ENCODE measurements at regions not wholly inside any gene's neighbourhood (a gene's known extent, or its start where the extent isn't known, plus 50 kb on each side); places are given as distances from the start of the nearest gene placed in this dataset.

DNA sequence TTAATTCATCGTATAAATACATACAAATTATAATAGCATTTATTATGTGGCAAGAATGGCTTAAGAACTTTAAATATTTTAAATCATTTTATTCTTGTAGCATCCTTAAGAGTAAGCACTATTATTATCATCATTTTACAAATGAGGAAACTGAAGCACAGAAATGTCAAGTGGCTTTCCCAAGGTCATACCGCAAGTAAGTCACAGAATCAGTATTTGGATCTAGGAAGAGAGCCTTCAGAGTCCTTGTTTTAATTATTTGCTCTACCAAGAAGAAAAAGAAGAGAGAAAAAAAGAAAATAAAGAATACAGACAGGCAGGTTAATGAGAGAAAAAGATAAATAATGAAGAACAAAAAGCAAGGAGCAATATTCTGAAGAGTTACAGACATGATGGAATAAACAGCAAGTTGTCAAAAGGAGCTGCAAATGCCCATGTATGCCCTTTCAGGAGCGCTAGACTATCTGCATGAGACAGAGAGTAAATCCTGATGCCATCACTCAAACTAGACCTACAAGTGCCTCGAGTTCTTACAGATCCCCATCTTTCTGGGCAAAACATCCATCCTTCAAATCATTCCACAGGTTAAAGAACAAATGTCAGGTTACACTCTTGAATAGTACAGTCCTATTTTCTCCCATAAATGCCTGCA, 57.8 kb upstream of the ETAA1 start:
- H3K4me1 ChIP-seq (replicated peaks) = no peaks in the 10 kb centered on the region
- no peak for DNase-seq (ENCODE audit: low read depth in 1 of 2, low spot score in 2 of 2)
- no peak overlapping the region for H3K27ac ChIP-seq
- no peaks in the 10 kb centered on the region for H3K27me3 ChIP-seq (replicated peaks)
- H3K9me3 ChIP-seq (replicated peaks) = no peaks in the 10 kb centered on the region
- H3K4me3 ChIP-seq = no peak overlapping the region
- no peaks in the 10 kb centered on the region for H3K36me3 ChIP-seq

DNA sequence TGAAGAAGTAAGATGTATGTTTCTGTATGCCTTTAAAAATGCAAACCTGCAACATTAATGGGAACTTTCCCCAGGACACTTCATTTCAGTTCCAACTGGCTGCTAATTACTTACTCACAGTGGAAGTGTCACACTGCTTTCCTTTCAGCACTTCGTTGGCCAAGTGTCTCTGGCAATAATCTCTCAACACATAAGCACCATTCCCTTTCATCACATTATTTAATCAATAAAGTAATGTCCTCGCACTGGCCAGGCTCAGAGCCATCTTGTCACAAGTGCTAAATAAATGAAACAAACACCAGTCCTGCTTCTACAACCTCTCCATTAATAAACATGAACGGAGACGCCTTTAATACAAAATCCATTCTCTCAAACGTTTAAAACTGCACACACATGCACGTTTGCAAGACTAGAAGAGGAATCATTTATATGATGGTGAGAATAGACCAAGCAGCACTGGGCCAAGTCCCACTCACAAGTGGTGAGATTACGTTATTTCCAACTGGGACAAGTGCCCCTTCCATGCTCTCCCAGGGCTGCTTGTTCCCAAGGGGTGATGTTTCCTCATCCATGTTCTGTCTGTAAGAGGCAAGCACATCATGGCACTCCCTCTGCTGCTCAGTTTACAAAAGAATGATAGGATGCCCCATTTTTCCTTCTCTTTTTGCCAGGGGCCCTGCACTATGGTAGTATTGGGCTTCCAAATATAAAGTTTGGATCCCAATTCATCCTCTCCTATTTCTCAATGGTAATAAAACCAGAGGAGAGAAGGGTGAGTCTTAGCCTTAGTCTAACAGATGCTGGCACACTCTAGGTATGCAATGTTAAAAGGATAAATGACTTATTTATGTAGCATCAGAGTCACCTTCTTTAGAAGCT, 56.8 kb upstream of the ETAA1 start:
- DNase-seq (ENCODE audit: low read depth in 1 of 2, low spot score in 2 of 2) = no peak
- no peak overlapping the region for H3K27ac ChIP-seq
- no peak overlapping the region for H3K4me3 ChIP-seq
- no peaks in the 10 kb centered on the region for H3K27me3 ChIP-seq (replicated peaks)
- no peaks in the 10 kb centered on the region for H3K36me3 ChIP-seq
- H3K9me3 ChIP-seq (replicated peaks) = no peaks in the 10 kb centered on the region
- H3K4me1 ChIP-seq (replicated peaks) = no peaks in the 10 kb centered on the region

DNA sequence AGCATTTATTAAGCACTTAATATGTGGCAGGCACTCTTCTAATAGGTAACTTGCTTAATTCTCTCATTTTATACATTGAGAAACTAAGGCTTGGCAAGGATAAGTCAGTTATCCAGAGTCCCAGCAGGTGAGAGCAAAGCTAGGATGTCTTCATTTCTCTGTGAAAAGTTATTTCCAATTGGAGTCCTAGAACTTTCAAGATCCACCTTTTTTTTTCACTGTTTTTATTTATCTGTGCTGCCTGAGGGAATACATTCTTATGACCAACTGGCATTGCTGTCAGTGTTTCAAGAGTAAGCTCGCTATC, 56.2 kb upstream of the ETAA1 start:
- no peak for DNase-seq (ENCODE audit: low read depth in 1 of 2, low spot score in 2 of 2)
- H3K4me3 ChIP-seq = no peak overlapping the region

DNA sequence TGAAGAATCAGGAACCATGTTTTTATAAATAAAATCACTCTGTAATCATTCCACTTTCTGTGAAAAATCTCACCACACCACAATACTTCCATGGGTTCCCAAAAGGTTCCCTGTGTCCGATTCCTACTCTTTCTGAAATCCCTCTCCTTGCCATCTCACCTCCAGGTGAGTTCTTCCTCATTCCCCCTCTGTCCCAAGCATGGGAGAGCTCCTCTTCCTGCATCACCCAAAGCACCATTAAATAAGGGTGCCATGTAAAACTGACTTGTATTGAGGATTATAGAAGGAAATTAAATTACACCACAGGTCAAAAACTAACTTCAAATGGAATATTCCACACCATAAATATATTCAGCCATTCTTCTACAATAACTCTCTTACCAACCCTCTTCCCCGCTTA, 55.8 kb upstream of the ETAA1 start:
- Histone ChIP-seq H3K27me3 (replicated peaks) (no peaks in the 10 kb centered on the region), H3K4me3 (no peak overlapping the region), H3K27ac (no peak overlapping the region), H3K4me1 (replicated peaks) (no peaks in the 10 kb centered on the region), H3K36me3 (no peaks in the 10 kb centered on the region), H3K9me3 (replicated peaks) (no peaks in the 10 kb centered on the region)
- DNase-seq (ENCODE audit: low read depth in 1 of 2, low spot score in 2 of 2) = no peak

More for the DNA sequence above, 56.2 kb upstream of the ETAA1 start:
- Histone ChIP-seq H3K36me3 (no peaks in the 10 kb centered on the region), H3K9me3 (replicated peaks) (no peaks in the 10 kb centered on the region), H3K27me3 (replicated peaks) (no peaks in the 10 kb centered on the region), H3K4me1 (replicated peaks) (no peaks in the 10 kb centered on the region), H3K27ac (no peak overlapping the region)

DNA sequence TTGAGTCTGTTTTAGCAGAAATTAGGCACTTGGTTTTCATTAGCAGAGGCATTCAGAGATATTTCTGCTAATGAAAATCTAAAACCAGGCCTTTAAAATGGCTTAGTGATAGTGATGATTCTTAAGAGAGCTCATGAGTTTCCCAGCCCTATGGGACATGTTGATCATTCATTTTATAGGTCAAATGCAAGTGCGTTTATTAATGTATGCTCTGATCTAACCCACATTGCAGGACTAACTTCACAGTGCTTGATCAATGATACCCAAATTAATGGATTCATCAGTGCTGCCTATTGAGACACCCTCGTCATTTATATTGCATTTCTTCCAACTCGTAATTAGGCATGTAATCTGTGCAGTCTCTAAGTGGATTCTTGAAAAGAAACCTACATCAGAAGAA, 54.7 kb upstream of the ETAA1 start:
- Histone ChIP-seq H3K36me3 (no peaks in the 10 kb centered on the region), H3K9me3 (replicated peaks) (no peaks in the 10 kb centered on the region), H3K4me1 (replicated peaks) (peaks cover 6% of the 10 kb centered on the region; the same call in 1 of the 2 replicates), H3K4me3 (no peak overlapping the region), H3K27me3 (replicated peaks) (no peaks in the 10 kb centered on the region), H3K27ac (no peak overlapping the region)
- no peak for DNase-seq (ENCODE audit: low read depth in 1 of 2, low spot score in 2 of 2)

DNA sequence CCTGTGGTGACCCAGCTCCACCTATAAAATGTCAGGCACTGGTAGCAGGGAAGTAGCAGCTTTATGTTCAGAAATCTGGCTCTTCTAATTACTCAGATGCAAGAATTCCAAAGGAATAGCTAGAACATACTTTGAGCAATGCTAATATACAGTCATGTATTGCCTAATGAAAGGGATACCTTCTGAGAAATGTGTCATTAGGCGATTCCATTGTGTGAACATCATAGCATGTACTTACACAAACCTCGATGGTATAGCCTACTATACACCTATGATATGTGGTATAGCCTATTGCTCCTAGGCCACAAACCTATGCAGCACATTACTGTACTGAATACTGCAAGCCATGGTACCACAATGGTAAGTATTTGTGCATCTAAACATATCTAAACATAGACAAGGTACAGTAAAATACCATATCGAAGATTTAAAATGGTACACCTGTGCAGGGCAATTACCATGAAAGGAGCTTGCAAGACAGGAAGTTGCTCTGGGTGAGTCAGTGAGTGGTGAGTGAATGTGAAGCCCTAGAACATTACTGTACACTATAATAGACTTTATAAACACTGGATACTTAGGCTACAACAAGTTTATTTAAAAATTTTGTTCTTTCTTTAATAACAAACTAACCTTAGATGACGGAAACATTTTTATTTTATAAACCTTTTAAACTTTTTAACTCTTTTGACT, 50.3 kb upstream of the ETAA1 start:
- Histone ChIP-seq H3K27me3 (replicated peaks) (no peaks in the 10 kb centered on the region), H3K36me3 (no peaks in the 10 kb centered on the region), H3K27ac (no peak overlapping the region), H3K9me3 (replicated peaks) (peaks cover 8% of the 10 kb centered on the region; the same call in 1 of the 2 replicates), H3K4me3 (no peak overlapping the region), H3K4me1 (replicated peaks) (peaks cover 8% of the 10 kb centered on the region; the same call in 1 of the 2 replicates)
- DNase-seq (ENCODE audit: low read depth in 1 of 2, low spot score in 2 of 2) = peak in 1 of 2 experiments; percentile 13
